ENCODE measurements at regions not wholly inside any gene's neighbourhood (a gene's known extent, or its start where the extent isn't known, plus 50 kb on each side); places are given as distances from the start of the nearest gene placed in this dataset.

DNA sequence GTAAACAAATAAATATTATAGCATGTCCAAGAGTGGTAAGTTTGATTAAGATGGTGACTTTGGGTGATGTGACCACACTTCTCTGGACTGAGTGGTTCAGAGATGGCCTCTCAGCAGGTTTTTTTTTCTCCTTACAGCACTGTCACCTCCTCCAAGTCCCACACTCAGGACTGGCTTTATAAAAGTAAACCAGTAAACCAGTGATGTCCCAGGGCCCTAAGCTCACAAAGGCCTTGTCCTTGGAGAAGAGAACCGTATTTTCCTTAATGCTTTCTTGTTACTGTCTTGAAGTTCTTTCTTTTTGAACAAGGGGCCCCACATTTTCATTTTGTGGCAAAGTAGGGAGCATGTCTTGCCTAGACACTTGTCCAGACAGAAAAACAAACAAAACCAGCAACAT, 274.0 kb downstream of the MYCN start:
- TF ChIP-seq, protein P1, sequence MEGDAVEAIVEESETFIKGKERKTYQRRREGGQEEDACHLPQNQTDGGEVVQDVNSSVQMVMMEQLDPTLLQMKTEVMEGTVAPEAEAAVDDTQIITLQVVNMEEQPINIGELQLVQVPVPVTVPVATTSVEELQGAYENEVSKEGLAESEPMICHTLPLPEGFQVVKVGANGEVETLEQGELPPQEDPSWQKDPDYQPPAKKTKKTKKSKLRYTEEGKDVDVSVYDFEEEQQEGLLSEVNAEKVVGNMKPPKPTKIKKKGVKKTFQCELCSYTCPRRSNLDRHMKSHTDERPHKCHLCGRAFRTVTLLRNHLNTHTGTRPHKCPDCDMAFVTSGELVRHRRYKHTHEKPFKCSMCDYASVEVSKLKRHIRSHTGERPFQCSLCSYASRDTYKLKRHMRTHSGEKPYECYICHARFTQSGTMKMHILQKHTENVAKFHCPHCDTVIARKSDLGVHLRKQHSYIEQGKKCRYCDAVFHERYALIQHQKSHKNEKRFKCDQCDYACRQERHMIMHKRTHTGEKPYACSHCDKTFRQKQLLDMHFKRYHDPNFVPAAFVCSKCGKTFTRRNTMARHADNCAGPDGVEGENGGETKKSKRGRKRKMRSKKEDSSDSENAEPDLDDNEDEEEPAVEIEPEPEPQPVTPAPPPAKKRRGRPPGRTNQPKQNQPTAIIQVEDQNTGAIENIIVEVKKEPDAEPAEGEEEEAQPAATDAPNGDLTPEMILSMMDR (IDR thresholded peaks at IDR 0.05): no peak
- no peak for TF ChIP-seq POLR2A (IDR thresholded peaks at IDR 0.05)

Data from thyroid gland (tissue), 4 donors.